Putamen (tissue), 1 donor: ENCODE measurements at regions not wholly inside any gene's neighbourhood (a gene's known extent, or its start where the extent isn't known, plus 50 kb on each side); places are given as distances from the start of the nearest gene placed in this dataset.
A peak's percentile ranks its signal among the peaks of the same experiment; 100 is the strongest.

Experiments
- DNase-seq: peaks from one replicate; pipeline ENCODE4 v3.0.0-alpha.2; 2016; ENCODE audit warnings: low spot score

DNA sequence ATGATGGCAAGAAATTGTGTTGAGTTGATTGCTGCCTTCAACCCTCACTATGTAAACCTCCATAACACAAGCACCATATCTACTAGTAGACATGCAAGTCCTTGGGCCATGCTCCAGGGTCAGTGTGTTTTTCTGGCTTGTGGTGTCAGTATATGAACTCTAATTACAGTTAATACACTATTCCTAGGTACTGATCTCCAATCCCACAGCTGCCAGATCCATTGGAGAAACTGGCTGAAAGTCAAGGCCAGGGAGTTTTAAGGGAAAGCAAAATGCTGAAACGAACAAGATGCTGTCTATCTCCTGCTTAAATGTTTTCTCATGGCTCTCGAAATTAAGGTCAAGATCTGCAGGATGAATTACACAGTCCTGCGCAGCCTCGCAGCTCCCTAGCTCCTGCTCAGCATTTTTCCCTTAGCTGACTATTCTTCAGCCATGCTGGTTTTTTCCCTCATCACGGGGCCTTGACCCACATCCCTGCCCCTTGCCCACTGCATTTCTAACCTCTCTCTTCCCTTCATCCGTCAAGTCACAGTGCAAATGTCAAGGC lies 425.0 kb upstream of the ADAMTS9 start:
- no peak for DNase-seq

DNA sequence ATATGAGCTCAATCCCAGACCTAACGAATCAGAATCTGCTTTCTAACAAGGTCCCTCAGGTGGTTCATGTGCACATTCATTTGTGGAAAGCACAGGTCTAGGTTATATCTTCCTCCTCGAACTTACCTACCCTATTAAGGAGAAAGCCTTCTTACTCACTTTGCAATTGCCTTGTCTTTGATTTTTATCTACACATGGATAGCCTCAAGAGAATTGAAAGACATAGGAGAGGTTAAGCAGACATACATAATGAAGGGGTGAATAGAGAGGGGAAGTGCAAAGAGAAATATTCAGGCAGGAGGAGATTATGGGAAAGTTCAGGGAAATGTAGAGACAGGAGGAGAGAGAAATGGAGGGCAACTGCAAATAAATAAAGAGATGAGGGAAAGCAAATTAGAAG lies 422.9 kb upstream of the ADAMTS9 start:
- DNase-seq: no peak

DNA sequence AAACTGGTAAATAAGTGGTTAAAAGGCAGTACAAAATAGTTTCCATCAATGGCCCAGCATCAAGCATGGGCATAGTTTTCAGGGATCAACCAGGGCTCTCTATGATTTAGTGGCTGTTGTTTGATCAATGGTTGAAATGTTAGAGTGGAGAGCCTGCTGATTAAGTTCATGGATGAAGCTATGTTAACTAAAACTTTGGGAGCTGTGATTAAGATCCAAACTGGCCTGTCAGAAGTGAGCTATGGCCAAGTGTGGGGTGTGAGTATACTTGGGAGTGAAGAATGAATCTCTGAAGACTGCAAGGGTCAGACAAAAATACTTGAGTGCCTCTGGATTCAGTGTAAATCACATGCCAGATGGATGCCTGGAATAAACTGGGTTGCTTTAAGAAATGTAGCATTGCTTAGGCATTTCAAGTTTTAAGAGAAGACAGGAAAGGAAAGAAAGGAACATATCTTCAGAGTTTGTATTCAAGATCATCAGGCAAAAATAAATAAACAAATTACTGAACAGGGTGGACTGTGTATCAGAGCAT lies 422.2 kb upstream of the ADAMTS9 start:
- no peak for DNase-seq

DNA sequence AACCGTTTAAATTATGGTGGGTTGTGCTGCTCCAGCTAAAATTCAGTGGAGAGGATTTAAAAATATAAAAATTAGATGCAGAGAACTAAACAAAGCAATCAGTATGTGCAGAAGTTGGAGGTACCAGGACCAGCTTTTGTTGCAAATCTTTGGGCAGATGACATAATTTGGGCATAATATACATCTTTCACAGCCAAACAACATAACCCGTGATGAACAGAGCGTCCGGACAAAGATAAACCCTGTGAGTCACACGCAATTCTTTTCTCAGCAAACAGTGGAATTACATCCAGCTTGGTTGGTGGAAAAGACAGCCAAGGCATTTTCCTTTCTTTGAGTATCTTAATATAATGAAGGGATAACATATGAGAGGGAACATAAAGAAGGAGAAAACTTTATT lies 419.4 kb upstream of the ADAMTS9 start:
- peak; percentile 1 for DNase-seq

DNA sequence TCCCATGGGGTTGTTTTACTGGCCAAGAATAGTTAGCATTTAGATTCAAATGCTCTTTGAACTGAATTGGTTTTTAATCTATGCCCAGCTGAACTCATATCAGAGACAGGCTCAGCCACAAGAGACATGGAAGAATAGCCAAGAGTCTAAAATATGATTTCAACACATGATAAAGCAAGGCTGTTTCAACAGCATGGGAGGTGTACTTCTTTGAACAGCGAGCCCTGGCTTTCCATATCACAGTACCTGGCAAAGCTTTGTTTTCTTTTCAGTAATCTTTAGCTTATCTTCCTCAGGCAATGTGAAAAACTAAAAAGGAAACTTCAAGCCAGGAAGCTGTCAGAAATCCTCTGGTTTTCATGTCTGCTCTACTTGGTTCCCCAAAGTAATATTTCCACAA lies 413.6 kb upstream of the ADAMTS9 start:
- DNase-seq: no peak

DNA sequence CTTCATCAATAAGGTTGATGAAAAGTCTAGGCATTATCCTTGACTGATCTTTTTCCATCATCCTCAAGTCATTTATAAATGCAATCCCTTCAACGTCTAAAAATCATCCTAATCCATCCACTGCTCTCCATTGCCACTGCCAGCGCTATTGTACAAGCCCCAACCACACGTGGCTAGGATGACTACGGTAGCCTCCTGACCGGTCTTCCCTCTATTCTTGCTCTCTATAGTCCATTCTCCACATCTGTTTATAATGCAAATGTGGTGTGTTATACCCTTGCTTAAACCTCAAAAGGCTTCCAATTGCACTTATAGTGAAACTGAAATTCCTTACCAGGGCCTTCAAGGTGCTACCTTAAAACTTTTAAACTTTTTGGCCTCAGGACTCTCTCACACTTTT lies 410.6 kb upstream of the ADAMTS9 start:
- DNase-seq: no peak

DNA sequence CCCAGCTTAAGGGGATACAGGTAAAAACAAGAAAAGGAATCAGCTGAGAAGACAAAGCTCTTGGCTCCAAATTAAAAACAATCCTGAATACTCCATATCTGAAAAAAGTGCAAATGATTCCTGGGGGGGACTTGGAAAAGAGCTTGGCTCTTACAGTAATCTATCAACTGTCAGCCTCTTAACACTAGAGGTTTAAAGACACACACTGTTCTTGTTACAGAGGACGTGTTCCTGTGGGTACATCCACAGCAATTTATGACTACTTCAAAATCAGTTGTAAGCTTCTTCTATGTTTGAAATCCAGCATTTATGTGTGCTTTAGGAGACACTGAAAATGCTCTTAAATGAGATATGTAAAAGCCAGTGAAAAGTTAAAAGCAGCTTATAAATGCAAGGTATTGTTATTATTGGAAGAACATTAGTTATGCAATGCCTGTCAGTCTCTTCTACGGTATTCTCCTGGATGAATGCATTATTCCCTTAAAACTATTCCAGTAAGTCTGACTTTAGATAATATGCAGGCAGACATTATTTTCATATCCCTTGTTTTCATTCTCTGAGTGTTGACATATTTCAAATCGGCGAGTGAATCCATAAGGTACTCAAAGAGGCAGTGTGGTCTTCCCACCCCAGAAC lies 408.4 kb upstream of the ADAMTS9 start:
- no peak for DNase-seq

DNA sequence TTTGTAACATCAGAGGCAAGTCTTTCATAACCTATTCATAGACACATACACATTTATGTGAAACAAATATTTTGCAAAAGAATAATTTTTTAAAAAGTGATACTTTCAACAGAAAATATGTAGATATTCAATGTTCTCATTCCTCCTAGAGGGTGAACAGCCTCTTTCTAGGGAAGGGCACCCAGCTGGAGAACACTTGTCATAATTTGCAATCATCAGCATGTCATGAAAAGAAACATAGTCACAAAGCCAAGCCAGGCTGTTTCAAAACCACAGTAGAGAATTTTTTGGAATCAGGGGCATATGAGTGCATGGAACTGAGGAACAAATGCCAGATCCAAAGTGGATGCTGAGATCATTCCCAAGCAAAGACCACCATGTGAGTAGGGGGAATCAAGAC lies 406.9 kb upstream of the ADAMTS9 start:
- no peak for DNase-seq

DNA sequence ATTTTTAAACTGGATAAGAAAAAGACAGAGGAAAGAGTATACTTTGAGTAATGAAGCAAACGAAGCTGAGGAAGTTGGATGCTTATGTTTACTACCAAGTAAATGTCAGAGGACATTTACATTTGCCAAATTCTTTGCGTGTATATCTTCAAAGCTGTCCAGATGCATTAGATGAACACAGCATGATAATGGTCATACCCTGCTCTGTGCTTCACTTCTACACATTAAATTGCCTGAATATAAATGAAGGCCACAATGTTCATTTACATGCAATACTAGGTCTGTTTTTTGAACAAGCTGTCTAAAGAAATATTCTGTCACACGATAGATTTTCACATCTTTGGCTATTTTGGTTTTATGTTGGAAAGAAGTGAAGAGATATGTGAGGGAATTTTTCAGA lies 405.8 kb upstream of the ADAMTS9 start:
- no peak for DNase-seq

DNA sequence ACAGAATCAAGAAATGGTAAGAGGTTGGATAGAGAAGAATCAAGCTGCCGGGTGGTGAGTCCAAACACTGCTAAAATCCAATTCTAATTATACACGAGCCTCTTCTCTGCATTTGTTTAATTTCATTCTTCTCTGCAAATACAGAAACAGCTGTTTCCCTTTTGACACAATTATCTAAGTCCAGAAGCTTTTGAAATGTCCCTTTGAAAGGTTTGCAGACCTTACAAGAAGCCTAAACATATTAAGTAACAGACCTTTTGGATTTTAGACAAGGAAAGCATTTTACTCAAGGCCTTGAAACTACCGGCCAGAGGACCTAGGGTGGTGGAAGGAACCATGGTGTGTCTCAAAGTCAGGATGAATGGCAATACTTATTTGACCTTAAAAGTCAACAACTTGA lies 403.8 kb upstream of the ADAMTS9 start:
- no peak for DNase-seq

DNA sequence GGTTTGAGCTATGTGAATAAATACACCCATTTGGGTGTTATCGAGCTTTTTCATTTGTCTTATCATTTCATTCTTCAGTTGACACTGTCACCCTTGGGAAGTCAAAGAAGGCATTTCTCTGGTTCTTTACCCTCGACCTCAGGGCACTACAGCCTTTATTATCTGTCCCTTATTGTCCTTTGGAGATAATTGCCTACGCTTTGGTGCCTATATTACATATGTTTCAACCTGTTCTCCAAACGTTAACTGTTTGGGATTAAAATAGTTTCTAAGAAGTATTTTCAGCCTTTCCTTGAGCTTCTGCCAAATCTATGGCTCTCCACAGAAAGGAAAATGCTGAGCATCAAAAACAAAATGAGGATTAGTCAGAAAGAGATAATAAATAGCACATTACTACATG lies 395.4 kb upstream of the ADAMTS9 start:
- no peak for DNase-seq

DNA sequence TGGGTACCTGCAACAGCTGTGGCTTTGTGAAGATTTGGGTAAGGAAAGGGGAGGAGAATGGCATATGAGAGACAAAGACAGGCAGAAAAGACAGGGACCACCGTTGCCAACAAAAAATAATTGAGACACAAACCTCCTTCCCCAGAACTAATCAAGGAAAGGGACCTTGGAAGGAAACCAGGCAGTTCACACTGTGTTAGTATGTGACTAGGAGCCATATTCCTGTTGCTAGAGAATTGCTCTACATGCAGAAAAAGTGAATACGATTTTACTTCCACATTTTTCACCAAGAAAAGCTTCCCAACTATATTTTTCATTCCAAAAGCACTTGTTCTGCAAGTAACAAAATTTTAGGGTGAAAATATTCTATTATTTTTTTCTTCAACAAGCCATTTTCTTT lies 393.7 kb upstream of the ADAMTS9 start:
- DNase-seq: no peak

DNA sequence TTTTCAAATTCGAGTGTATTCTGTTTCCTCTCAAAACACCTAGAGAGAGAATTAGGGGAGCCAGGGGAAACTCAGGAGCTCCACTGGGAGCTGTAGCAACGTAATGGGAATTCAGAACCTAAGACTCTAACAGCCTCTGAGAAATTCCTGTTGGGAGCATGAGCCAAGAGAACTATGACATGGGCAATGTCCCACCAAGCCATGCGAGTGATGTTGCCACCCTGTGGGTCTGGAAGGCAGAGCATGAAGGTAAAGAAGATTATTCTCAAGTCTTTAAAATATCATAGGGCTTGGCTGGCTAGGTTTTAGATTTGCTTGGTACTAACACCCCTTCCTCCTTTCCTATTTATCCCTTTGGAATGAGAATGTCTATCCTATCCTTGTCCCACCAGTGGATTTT lies 392.6 kb upstream of the ADAMTS9 start:
- no peak for DNase-seq

DNA sequence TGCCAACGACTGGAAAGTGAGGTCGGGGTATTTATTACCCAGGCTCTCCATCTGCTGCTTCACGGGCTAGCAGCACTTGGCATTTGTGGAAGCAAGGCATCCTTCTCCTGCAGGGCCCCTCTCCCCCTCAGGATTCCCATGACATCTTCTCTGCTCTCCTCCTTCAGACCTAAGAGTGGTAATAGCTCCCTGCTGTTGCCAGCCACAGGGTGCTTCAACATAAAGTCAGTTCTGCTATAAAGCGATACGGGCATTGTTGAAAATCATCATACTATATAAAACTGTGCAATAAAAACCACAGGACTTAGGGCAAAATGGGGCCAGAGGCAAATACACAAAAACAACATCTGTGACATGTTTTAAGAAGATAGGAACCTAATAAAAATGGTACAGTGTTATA lies 391.8 kb upstream of the ADAMTS9 start:
- DNase-seq: no peak

DNA sequence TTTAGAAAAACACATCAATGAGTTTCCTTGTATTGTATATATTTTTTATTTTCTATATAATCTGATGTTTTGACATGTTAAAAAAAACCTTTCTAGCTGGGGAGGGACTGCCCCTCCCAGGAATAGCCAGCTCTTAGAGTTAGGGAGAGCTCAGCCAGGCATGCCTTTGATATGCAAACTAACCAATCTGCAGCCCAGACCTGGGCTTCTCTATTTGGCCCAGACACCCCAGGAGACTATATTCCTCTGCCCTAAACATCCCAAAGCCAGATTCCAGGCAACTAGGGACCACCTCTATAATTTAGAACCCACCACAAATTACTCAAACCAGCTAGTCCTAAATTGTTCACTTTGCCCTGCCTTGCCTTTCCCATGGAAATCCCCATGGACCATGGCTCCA lies 390.9 kb upstream of the ADAMTS9 start:
- no peak for DNase-seq

DNA sequence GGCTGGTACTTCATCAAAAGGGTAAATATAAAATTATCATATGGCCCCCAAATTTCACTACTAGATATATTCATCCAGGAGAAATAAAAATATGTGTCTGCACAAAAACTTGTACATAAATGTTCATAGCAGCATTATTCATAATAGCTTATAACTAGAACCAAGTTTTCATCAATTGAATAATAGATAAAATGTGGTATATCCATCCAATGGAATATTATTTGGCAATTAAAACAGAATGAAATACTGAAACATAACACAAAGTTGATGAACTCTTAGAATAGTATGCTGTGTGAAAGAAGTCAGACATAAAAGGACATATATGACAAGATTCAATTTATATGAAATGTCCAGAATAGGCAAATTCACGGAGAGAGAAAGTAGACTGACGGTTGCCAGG lies 389.3 kb upstream of the ADAMTS9 start:
- DNase-seq: no peak

DNA sequence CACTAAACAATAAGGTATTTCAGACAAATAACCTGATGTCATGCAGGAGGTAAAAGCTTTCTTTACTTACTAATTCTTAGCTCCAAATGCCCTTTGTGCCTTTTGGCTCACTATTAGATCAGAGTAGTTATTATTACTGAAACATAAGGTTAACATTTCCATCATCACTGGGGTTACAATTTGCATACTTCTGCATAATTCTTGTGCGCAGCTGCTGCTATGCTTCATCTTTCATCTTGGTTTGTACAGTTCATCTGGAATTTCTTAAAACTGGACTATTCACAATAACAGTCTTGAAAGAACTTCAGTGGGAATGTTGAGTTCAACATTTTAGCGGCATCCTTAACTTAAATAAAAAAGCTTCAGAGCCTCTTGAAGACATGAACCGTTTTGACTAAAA lies 383.2 kb upstream of the ADAMTS9 start:
- no peak for DNase-seq

DNA sequence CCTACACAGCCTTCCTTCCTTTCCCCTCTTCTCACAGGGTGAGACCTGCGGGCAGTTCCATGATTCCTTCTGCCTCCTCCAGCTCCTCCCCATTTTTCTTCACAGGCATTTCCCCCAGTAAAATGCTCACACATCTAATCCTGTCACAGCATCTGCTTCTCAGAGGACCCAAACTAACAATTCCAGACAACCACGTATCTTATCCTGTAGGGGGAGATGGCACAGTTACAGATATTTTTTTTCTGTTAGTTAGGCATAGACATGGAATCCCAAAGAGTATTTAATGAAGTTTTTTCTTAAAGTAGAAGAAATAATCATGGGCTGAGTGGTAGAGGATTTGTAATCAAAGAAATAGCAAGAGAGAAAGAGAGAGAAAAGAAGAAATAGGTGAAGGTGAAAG lies 373.1 kb upstream of the ADAMTS9 start:
- no peak for DNase-seq

DNA sequence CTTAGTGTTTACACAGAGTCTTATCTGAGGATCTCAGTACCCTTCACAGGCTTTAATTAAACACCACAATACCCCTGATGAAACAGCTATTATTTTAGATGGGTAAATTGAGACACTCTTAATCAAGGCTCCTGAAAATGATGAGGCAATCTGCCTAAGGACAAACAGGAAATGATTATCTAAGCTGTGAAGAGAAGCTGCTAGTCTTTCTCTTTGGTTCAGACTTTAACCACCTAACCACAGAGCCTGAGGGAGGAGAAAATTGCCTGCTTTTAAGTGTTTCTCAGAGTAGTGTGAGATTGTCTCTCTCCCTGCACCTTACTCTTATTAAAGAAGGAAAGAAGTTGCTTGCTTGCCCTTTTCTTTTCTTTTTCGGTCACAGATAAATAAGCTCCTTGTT lies 364.3 kb upstream of the ADAMTS9 start:
- DNase-seq: no peak

DNA sequence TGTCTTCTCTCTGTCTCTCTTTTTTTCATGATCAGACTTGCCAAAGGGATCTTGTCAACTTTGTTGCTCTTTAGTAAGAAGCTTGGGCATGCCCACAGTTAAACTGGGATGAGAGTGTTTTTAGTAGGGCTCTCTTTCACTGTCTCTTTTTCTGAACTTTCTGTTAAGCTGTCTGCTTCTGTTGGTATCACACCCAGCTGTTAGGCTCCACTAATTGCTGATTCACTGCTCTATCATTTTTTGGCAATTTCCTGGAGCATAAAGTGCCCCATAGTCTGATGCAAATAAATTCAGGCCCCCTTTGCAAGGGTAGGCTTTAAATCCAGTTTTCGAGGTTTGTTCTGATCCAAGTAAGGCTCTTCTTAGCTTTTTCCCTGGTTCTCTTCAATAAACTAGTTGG lies 360.4 kb upstream of the ADAMTS9 start:
- no peak for DNase-seq

DNA sequence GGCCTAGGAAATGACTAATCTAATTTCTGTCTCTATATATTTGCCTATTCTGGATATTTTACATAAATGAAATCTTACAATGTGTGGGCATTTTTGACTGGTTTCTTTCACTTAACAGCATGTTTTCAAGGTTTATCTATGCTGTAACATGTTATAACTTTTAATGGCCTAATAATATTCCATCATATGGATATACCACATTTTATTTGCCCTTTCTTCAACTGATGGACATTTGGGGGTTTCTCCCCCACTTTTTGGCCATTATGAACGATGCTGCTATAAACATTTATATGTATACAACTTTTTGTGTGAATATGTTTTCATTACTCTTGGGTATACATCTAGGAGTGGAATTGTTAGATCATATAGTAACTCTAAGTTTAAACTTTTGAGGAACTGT lies 357.3 kb upstream of the ADAMTS9 start:
- DNase-seq: no peak

DNA sequence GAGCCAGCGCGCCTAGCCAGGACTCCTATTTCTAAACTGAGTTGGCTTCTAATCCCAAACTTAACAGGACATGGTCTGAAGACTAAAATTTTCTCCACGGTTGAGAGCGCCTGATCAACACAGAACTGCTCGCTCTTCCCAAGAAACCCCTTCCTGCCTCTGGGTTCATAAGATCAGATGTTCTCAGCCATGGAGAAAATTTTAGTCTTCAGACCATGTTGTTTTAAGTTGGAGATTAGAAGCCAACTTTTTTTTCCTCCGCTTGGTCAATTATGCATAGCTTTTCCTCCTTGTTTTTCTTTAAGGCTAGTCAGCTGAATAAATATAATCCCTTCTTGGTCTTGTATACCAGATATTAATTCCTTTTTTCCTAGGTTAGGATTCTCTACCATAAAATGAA lies 356.6 kb upstream of the ADAMTS9 start:
- no peak for DNase-seq

DNA sequence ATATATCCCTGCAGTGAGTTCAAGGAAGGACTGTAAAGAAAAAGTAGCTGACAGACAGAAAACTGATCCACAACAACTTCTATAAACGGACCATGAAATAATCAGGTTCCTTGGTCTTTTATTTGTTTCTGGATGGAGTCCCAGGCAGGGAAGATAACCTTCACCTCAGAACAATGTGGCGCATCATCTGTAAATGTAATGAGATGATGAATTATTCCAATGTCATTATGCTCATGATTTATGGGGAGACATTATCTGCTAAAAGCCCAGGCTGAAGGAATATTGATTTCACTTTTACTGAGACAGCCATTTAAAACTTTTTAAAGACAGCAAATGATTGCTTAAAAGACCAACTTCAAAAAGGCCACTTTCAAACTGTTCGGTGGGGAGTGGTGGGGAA lies 354.9 kb upstream of the ADAMTS9 start:
- no peak for DNase-seq

DNA sequence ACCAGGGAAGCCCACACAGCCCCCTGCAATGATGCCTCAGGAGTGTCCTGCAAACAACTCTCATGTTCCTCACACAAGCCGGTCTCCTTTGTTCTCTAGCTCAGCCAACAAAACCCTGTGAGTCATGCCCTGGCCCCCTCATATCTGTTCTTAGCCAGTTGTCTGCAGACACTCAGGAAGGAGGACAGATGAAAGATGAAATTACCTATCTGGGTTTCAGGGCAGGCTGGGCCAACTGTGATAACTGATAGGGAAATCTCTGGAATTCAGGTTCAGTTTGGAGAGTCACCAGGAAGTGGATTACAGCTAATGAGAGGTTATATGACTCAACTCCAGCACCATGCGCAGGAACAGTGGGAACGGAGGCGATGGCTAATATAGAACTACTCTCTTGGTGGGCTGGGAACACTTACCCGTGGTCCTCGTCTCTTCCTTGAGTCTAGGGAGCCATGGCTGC lies 352.0 kb upstream of the ADAMTS9 start:
- no peak for DNase-seq
